ENCODE measurements at regions not wholly inside any gene's neighbourhood (a gene's known extent, or its start where the extent isn't known, plus 50 kb on each side); places are given as distances from the start of the nearest gene placed in this dataset.

- TF ChIP-seq SIN3A (IDR thresholded peaks at IDR 0.05; ENCODE audit: borderline replicate concordance, insufficient read depth, low read length) (no peak), POLR2AphosphoS5 (IDR thresholded peaks at IDR 0.05; ENCODE audit: low read depth, low read length) (no peak), FOXP2 (optimal IDR thresholded peaks at IDR 0.05; ENCODE audit: borderline replicate concordance, extremely low read depth, extremely low read length, insufficient read depth) (no peak), TAF1 (IDR thresholded peaks at IDR 0.05; ENCODE audit: borderline replicate concordance, insufficient read depth, low read length) (no peak)
- TF ChIP-seq, protein P1, sequence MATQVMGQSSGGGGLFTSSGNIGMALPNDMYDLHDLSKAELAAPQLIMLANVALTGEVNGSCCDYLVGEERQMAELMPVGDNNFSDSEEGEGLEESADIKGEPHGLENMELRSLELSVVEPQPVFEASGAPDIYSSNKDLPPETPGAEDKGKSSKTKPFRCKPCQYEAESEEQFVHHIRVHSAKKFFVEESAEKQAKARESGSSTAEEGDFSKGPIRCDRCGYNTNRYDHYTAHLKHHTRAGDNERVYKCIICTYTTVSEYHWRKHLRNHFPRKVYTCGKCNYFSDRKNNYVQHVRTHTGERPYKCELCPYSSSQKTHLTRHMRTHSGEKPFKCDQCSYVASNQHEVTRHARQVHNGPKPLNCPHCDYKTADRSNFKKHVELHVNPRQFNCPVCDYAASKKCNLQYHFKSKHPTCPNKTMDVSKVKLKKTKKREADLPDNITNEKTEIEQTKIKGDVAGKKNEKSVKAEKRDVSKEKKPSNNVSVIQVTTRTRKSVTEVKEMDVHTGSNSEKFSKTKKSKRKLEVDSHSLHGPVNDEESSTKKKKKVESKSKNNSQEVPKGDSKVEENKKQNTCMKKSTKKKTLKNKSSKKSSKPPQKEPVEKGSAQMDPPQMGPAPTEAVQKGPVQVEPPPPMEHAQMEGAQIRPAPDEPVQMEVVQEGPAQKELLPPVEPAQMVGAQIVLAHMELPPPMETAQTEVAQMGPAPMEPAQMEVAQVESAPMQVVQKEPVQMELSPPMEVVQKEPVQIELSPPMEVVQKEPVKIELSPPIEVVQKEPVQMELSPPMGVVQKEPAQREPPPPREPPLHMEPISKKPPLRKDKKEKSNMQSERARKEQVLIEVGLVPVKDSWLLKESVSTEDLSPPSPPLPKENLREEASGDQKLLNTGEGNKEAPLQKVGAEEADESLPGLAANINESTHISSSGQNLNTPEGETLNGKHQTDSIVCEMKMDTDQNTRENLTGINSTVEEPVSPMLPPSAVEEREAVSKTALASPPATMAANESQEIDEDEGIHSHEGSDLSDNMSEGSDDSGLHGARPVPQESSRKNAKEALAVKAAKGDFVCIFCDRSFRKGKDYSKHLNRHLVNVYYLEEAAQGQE (IDR thresholded peaks at IDR 0.05; ENCODE audit: insufficient read depth in 1 of 2, low read depth in 2 of 2, low read length in 2 of 2), result no peak
Measured at GRCh38 chr1:30184393-30185141, 538.8 kb downstream of the MATN1 start.

- no peak for TF ChIP-seq FOXP2 (optimal IDR thresholded peaks at IDR 0.05; ENCODE audit: borderline replicate concordance, extremely low read depth, extremely low read length, insufficient read depth)
- TF ChIP-seq, protein P1 (IDR thresholded peaks at IDR 0.05; ENCODE audit: insufficient read depth in 1 of 2, low read depth in 2 of 2, low read length in 2 of 2), result no peak
- TF ChIP-seq SIN3A (IDR thresholded peaks at IDR 0.05; ENCODE audit: borderline replicate concordance, insufficient read depth, low read length), result no peak
- TF ChIP-seq POLR2AphosphoS5 (IDR thresholded peaks at IDR 0.05; ENCODE audit: low read depth, low read length), result no peak
- TF ChIP-seq TAF1 (IDR thresholded peaks at IDR 0.05; ENCODE audit: borderline replicate concordance, insufficient read depth, low read length), result no peak
Measured at GRCh38 chr1:30183895-30184294, 539.5 kb downstream of the MATN1 start.

DNA sequence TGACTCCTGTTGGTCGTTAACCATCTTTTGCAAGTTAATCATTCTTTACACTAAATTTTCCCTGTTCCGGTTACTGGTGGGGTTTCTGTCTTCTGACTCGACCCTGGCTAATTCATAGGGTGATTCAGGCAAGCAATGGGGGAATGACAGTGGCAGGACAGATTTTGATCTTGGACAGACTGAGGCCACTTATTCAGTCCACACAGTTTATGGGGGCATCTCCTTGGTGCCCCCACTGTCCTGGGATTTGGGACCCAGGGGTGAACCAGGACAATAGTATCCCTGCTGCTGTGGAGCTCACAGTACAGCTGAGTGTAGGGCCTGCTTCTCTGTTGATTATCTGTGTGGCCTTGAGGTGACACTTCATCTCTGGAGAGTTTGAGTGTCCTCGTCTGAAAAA is 540.4 kb downstream of the MATN1 start:
- TF ChIP-seq FOXP2 (optimal IDR thresholded peaks at IDR 0.05; ENCODE audit: borderline replicate concordance, extremely low read depth, extremely low read length, insufficient read depth), result no peak
- no peak for TF ChIP-seq SIN3A (IDR thresholded peaks at IDR 0.05; ENCODE audit: borderline replicate concordance, insufficient read depth, low read length)
- TF ChIP-seq TAF1 (IDR thresholded peaks at IDR 0.05; ENCODE audit: borderline replicate concordance, insufficient read depth, low read length), result no peak
- TF ChIP-seq, protein P1 (IDR thresholded peaks at IDR 0.05; ENCODE audit: insufficient read depth in 1 of 2, low read depth in 2 of 2, low read length in 2 of 2), result no peak
- no peak for TF ChIP-seq POLR2AphosphoS5 (IDR thresholded peaks at IDR 0.05; ENCODE audit: low read depth, low read length)

- TF ChIP-seq TAF1 (IDR thresholded peaks at IDR 0.05; ENCODE audit: borderline replicate concordance, insufficient read depth, low read length) (no peak), FOXP2 (optimal IDR thresholded peaks at IDR 0.05; ENCODE audit: borderline replicate concordance, extremely low read depth, extremely low read length, insufficient read depth) (no peak), POLR2AphosphoS5 (IDR thresholded peaks at IDR 0.05; ENCODE audit: low read depth, low read length) (no peak), SIN3A (IDR thresholded peaks at IDR 0.05; ENCODE audit: borderline replicate concordance, insufficient read depth, low read length) (no peak)
- TF ChIP-seq, protein P1 (IDR thresholded peaks at IDR 0.05; ENCODE audit: insufficient read depth in 1 of 2, low read depth in 2 of 2, low read length in 2 of 2), result no peak
Measured at GRCh38 chr1:30179942-30180543, 543.3 kb downstream of the MATN1 start.

All from PFSK-1 (cell line).